ENCODE measurements at regions not wholly inside any gene's neighbourhood (a gene's known extent, or its start where the extent isn't known, plus 50 kb on each side); places are given as distances from the start of the nearest gene placed in this dataset.

GRCh38 chr22:48084729-48085050, 1322.2 kb downstream of the TBC1D22A start:
- TF ChIP-seq CTCF (tag by site-specific recombination; IDR thresholded peaks at IDR 0.05) (no peak), ZBTB7A (tag by site-specific recombination; IDR thresholded peaks at IDR 0.05; ENCODE audit: low read depth) (no peak), REST (tag by site-specific recombination; IDR thresholded peaks at IDR 0.05) (no peak), ZNF530 (tag by site-specific recombination; IDR thresholded peaks at IDR 0.05; ENCODE audit: low read depth) (no peak)
